H1 (cell line): ENCODE measurements at regions not wholly inside any gene's neighbourhood (a gene's known extent, or its start where the extent isn't known, plus 50 kb on each side); places are given as distances from the start of the nearest gene placed in this dataset.

Experiments used
- TAF1 ChIP-seq: IDR thresholded peaks from 2 replicates; pipeline ENCODE4 v1.6.1; 2011; ENCODE audit warnings: mild to moderate bottlenecking, low read depth, low read length
- TF ChIP-seq, protein P1 (sequence below): fragments of 300-600 bp; sonication (generic); IDR thresholded peaks from 2 replicates; pipeline ENCODE4 v1.7.1; 2012; ENCODE audit warnings: low read length, moderate library complexity, mild to moderate bottlenecking, inconsistent platforms; ENCODE audit not compliant: insufficient replicate concordance

- TF ChIP-seq, protein P1, sequence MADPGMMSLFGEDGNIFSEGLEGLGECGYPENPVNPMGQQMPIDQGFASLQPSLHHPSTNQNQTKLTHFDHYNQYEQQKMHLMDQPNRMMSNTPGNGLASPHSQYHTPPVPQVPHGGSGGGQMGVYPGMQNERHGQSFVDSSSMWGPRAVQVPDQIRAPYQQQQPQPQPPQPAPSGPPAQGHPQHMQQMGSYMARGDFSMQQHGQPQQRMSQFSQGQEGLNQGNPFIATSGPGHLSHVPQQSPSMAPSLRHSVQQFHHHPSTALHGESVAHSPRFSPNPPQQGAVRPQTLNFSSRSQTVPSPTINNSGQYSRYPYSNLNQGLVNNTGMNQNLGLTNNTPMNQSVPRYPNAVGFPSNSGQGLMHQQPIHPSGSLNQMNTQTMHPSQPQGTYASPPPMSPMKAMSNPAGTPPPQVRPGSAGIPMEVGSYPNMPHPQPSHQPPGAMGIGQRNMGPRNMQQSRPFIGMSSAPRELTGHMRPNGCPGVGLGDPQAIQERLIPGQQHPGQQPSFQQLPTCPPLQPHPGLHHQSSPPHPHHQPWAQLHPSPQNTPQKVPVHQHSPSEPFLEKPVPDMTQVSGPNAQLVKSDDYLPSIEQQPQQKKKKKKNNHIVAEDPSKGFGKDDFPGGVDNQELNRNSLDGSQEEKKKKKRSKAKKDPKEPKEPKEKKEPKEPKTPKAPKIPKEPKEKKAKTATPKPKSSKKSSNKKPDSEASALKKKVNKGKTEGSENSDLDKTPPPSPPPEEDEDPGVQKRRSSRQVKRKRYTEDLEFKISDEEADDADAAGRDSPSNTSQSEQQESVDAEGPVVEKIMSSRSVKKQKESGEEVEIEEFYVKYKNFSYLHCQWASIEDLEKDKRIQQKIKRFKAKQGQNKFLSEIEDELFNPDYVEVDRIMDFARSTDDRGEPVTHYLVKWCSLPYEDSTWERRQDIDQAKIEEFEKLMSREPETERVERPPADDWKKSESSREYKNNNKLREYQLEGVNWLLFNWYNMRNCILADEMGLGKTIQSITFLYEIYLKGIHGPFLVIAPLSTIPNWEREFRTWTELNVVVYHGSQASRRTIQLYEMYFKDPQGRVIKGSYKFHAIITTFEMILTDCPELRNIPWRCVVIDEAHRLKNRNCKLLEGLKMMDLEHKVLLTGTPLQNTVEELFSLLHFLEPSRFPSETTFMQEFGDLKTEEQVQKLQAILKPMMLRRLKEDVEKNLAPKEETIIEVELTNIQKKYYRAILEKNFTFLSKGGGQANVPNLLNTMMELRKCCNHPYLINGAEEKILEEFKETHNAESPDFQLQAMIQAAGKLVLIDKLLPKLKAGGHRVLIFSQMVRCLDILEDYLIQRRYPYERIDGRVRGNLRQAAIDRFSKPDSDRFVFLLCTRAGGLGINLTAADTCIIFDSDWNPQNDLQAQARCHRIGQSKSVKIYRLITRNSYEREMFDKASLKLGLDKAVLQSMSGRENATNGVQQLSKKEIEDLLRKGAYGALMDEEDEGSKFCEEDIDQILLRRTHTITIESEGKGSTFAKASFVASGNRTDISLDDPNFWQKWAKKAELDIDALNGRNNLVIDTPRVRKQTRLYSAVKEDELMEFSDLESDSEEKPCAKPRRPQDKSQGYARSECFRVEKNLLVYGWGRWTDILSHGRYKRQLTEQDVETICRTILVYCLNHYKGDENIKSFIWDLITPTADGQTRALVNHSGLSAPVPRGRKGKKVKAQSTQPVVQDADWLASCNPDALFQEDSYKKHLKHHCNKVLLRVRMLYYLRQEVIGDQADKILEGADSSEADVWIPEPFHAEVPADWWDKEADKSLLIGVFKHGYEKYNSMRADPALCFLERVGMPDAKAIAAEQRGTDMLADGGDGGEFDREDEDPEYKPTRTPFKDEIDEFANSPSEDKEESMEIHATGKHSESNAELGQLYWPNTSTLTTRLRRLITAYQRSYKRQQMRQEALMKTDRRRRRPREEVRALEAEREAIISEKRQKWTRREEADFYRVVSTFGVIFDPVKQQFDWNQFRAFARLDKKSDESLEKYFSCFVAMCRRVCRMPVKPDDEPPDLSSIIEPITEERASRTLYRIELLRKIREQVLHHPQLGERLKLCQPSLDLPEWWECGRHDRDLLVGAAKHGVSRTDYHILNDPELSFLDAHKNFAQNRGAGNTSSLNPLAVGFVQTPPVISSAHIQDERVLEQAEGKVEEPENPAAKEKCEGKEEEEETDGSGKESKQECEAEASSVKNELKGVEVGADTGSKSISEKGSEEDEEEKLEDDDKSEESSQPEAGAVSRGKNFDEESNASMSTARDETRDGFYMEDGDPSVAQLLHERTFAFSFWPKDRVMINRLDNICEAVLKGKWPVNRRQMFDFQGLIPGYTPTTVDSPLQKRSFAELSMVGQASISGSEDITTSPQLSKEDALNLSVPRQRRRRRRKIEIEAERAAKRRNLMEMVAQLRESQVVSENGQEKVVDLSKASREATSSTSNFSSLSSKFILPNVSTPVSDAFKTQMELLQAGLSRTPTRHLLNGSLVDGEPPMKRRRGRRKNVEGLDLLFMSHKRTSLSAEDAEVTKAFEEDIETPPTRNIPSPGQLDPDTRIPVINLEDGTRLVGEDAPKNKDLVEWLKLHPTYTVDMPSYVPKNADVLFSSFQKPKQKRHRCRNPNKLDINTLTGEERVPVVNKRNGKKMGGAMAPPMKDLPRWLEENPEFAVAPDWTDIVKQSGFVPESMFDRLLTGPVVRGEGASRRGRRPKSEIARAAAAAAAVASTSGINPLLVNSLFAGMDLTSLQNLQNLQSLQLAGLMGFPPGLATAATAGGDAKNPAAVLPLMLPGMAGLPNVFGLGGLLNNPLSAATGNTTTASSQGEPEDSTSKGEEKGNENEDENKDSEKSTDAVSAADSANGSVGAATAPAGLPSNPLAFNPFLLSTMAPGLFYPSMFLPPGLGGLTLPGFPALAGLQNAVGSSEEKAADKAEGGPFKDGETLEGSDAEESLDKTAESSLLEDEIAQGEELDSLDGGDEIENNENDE = no peak
- TF ChIP-seq TAF1 = no peak
Measured at GRCh38 chr14:71243697-71244096, 336.4 kb downstream of the PCNX1 start (continued).
